H9 (cell line): ENCODE measurements at regions not wholly inside any gene's neighbourhood (a gene's known extent, or its start where the extent isn't known, plus 50 kb on each side); places are given as distances from the start of the nearest gene placed in this dataset.

Source experiments
- DNase-seq: peaks from one replicate; pipeline ENCODE4 v3.0.0-alpha.2; 2017
- H2AFZ ChIP-seq: one replicate; pipeline ENCODE4 v1.6.1; 2013; ENCODE audit warnings: mild to moderate bottlenecking, low read length, control low read depth, moderate library complexity
- H2AK5ac ChIP-seq: 2 replicates; pipeline ENCODE4 v1.6.1; 2013; ENCODE audit warnings: low read length, control low read depth, mixed read lengths; ENCODE audit not compliant: insufficient read length
- H2BK120ac ChIP-seq: one replicate; pipeline ENCODE4 v1.6.1; 2013; ENCODE audit warnings: low read depth, mild to moderate bottlenecking, low read length, control low read depth, inconsistent platforms; ENCODE audit not compliant: poor library complexity, severe bottlenecking
- H2BK12ac ChIP-seq: 2 replicates; pipeline ENCODE4 v1.6.1; 2013; ENCODE audit warnings: low read length, control low read depth, mixed read lengths, low read depth; ENCODE audit not compliant: insufficient read length
- H2BK15ac ChIP-seq: 2 replicates; pipeline ENCODE4 v1.6.1; 2013; ENCODE audit warnings: low read depth, low read length, control low read depth
- H2BK20ac ChIP-seq: one replicate; pipeline ENCODE4 v1.6.1; 2013; ENCODE audit warnings: low read depth, mild to moderate bottlenecking, low read length, control low read depth, inconsistent platforms; ENCODE audit not compliant: poor library complexity, severe bottlenecking
- H2BK5ac ChIP-seq: 2 replicates; pipeline ENCODE4 v1.6.1; 2013; ENCODE audit warnings: low read length, control low read depth, mixed read lengths; ENCODE audit not compliant: insufficient read length
- H3K14ac ChIP-seq: 2 replicates; pipeline ENCODE4 v1.6.1; 2013; ENCODE audit warnings: low read length, control low read depth; ENCODE audit not compliant: insufficient read depth
- H3K18ac ChIP-seq: 2 replicates; pipeline ENCODE4 v1.6.1; 2013; ENCODE audit warnings: low read depth, mild to moderate bottlenecking, mixed read lengths, low read length, control low read depth; ENCODE audit not compliant: insufficient read length
- H3K23ac ChIP-seq: 2 replicates; pipeline ENCODE4 v1.6.1; 2013; ENCODE audit warnings: low read length, control low read depth, mixed read lengths, low read depth; ENCODE audit not compliant: insufficient read length
- H3K23me2 ChIP-seq: 2 replicates; pipeline ENCODE4 v1.6.1; 2013; ENCODE audit warnings: low read depth, mild to moderate bottlenecking, mixed read lengths, low read length, control low read depth; ENCODE audit not compliant: insufficient read length, poor library complexity, severe bottlenecking
- H3K27ac ChIP-seq: 2 replicates; pipeline ENCODE4 v1.5.1; 2013; ENCODE audit warnings: low read length, control low read depth, mixed read lengths, low read depth; ENCODE audit not compliant: insufficient read length
- H3K27me3 ChIP-seq: 2 replicates; pipeline ENCODE4 v1.6.1; 2013; ENCODE audit warnings: low read length, control low read depth, inconsistent platforms; ENCODE audit not compliant: insufficient read depth
- H3K4ac ChIP-seq: 2 replicates; pipeline ENCODE4 v1.6.1; 2013; ENCODE audit warnings: low read depth, mild to moderate bottlenecking, control low read depth, inconsistent platforms, low read length, moderate library complexity
- H3K4me1 ChIP-seq: 2 replicates; pipeline ENCODE4 v1.6.1; 2013; ENCODE audit warnings: low read length, control low read depth, inconsistent platforms; ENCODE audit not compliant: insufficient read depth
- H3K4me2 ChIP-seq: 2 replicates; pipeline ENCODE4 v1.6.1; 2013; ENCODE audit warnings: low read length, control low read depth, mixed read lengths; ENCODE audit not compliant: insufficient read length, insufficient read depth
- H3K56ac ChIP-seq: 2 replicates; pipeline ENCODE4 v1.6.1; 2013; ENCODE audit warnings: low read depth, mild to moderate bottlenecking, mixed read lengths, low read length, control low read depth; ENCODE audit not compliant: insufficient read length
- H3K79me1 ChIP-seq: 2 replicates; pipeline ENCODE4 v1.6.1; 2013; ENCODE audit warnings: low read depth, mild to moderate bottlenecking, moderate library complexity, low read length, control low read depth, inconsistent platforms; ENCODE audit not compliant: insufficient read depth, poor library complexity, severe bottlenecking
- H3K79me2 ChIP-seq: 2 replicates; pipeline ENCODE4 v1.6.1; 2013; ENCODE audit warnings: low read length, control low read depth, inconsistent platforms; ENCODE audit not compliant: insufficient read depth
- H3K9ac ChIP-seq: 2 replicates; pipeline ENCODE4 v1.6.1; 2013; ENCODE audit warnings: low read length, control low read depth, mixed read lengths; ENCODE audit not compliant: insufficient read length; ENCODE audit errors: extremely low read depth
- H3K9me3 ChIP-seq: one replicate; pipeline ENCODE4 v1.6.1; 2013; ENCODE audit warnings: low read depth, low read length, inconsistent platforms; ENCODE audit not compliant: control insufficient read depth
- H3T11ph ChIP-seq: one replicate; pipeline ENCODE4 v1.6.1; 2013; ENCODE audit warnings: mild to moderate bottlenecking, low read length, control low read depth, inconsistent platforms
- H4K20me1 ChIP-seq: one replicate; pipeline ENCODE4 v1.6.1; 2013; ENCODE audit not compliant: control insufficient read depth, insufficient read length, insufficient read depth
- H4K5ac ChIP-seq: 2 replicates; pipeline ENCODE4 v1.6.1; 2013; ENCODE audit warnings: low read depth, mild to moderate bottlenecking, mixed read lengths, low read length, control low read depth; ENCODE audit not compliant: insufficient read length
- H4K8ac ChIP-seq: replicated peaks from 2 replicates; pipeline ENCODE4 v1.6.1; 2013; ENCODE audit warnings: low read length, control low read depth, mixed read lengths, low read depth; ENCODE audit not compliant: insufficient read length
- H4K91ac ChIP-seq: 2 replicates; pipeline ENCODE4 v1.6.1; 2013; ENCODE audit warnings: low read depth, mild to moderate bottlenecking, moderate library complexity, mixed read lengths, low read length, control low read depth; ENCODE audit not compliant: insufficient read length
- H3K27ac Mint-ChIP-seq, 3 experiments: 2 replicates in 2 of 3; 3 replicates in 1 of 3; pipeline ENCODE4 v1.8.0; 2020 to 2021; ENCODE audit warnings: mixed read lengths in 3 of 3, mild to moderate bottlenecking in 1 of 3, moderate library complexity in 1 of 3
- H3K27me3 Mint-ChIP-seq: 2 replicates; pipeline ENCODE4 v1.8.0; 2021; ENCODE audit warnings: low read depth, mild to moderate bottlenecking, moderate library complexity, mixed read lengths
- H3K36me3 Mint-ChIP-seq, 3 experiments: 2 replicates in 2 of 3; 3 replicates in 1 of 3; pipeline ENCODE4 v1.8.0; 2020 to 2021; ENCODE audit warnings: low read depth in 3 of 3, mixed read lengths in 3 of 3; ENCODE audit not compliant: insufficient read depth in 1 of 3
- H3K4me1 Mint-ChIP-seq, 2 experiments: 2 replicates each; pipeline ENCODE4 v1.8.0; 2020; ENCODE audit warnings: mixed read lengths in 2 of 2
- H3K4me3 Mint-ChIP-seq, 2 experiments: 2 replicates in 1 of 2; 3 replicates in 1 of 2; pipeline ENCODE4 v1.8.0; 2020 to 2021; ENCODE audit warnings: mild to moderate bottlenecking in 2 of 2, mixed read lengths in 2 of 2, moderate library complexity in 1 of 2
- H3K9me3 Mint-ChIP-seq, 2 experiments: 2 replicates in 1 of 2; 3 replicates in 1 of 2; pipeline ENCODE4 v1.8.0; 2020; ENCODE audit warnings: mild to moderate bottlenecking in 2 of 2, mixed read lengths in 2 of 2, moderate library complexity in 1 of 2
- CTCF ChIP-seq: fragments of 200-600 bp; sonication (generic); conservative IDR thresholded peaks from 3 replicates; pipeline ENCODE4 v1.8.0; 2021; ENCODE audit warnings: antibody characterized with exemption, mild to moderate bottlenecking
- WGBS: extraction: QIAGEN DNeasy Blood & Tissue Kit; methylation state at CpG from one replicate; pipeline ENCODE4 v1.1.7; 2013; ENCODE audit warnings: missing lambda C conversion rate, low lambda C conversion rate, mixed read lengths; ENCODE audit not compliant: insufficient read length; ENCODE audit errors: extremely low coverage; 5-methylcytosine and 5-hydroxymethylcytosine counted together

GRCh38 chr2:217440000-217440399 is 562.8 kb downstream of the TNS1 start:
- DNase-seq = no peak
- Histone ChIP-seq H4K5ac (no peak overlapping the region), H4K91ac (no peak overlapping the region), H3K23me2 (no peaks in the 10 kb centered on the region), H2AK5ac (no peak overlapping the region), H3K4me1 (no peaks in the 10 kb centered on the region), H3K18ac (no peak overlapping the region), H3K56ac (no peak overlapping the region), H2BK20ac (no peak overlapping the region), H3K23ac (no peak overlapping the region), H3K9me3 (no peaks in the 10 kb centered on the region), H2BK15ac (no peak overlapping the region), H2AFZ (no peak overlapping the region), H2BK120ac (no peak overlapping the region), H4K8ac (no peak overlapping the region), H3K9ac (no peak overlapping the region), H3K79me1 (no peaks in the 10 kb centered on the region), H4K20me1 (no peaks in the 10 kb centered on the region), H3K14ac (no peak overlapping the region), H3K27me3 (no peaks in the 10 kb centered on the region), H3K4me2 (no peak overlapping the region), H3K4ac (no peak overlapping the region), H2BK5ac (no peak overlapping the region), H3T11ph (no peak overlapping the region), H3K27ac (no peak overlapping the region), H3K79me2 (no peaks in the 10 kb centered on the region), H2BK12ac (no peak overlapping the region)
- Mint-ChIP-seq H3K4me3 (no peak overlapping the region), H3K36me3 (no peaks in the 10 kb centered on the region), H3K27ac (no peak overlapping the region), H3K27me3 (peaks cover 4% of the 10 kb centered on the region), H3K9me3 (peaks cover 0 to 4% of the 10 kb centered on the region in 2 experiments; a peak in 2 of 5 replicates), H3K4me1 (peaks cover 5 to 6% of the 10 kb centered on the region in 2 experiments)
- no peak for TF ChIP-seq CTCF
- WGBS = no CpG with 5 or more reads among the region's 1 CpG
